Peyer's patch (tissue), 4 donors: ENCODE measurements at regions not wholly inside any gene's neighbourhood (a gene's known extent, or its start where the extent isn't known, plus 50 kb on each side); places are given as distances from the start of the nearest gene placed in this dataset.

Source experiments
- DNase-seq, 3 donors: peaks; one replicate each; pipeline ENCODE4 v3.0.0-alpha.2; 2017 to 2019
- H3K27ac ChIP-seq, 4 donors: fragments of 200-600 bp; sonication (generic); one replicate each; pipeline ENCODE4 v1.5.1; 2016 to 2019
- H3K27me3 ChIP-seq, 2 donors: fragments of 200-600 bp; sonication (generic); one replicate each; pipeline ENCODE4 v1.5.1; 2019
- H3K36me3 ChIP-seq, 3 donors: fragments of 200-600 bp; sonication (generic); one replicate each; pipeline ENCODE4 v1.5.1; 2016 to 2019
- H3K4me1 ChIP-seq, 4 donors: fragments of 200-600 bp; sonication (generic); one replicate each; pipeline ENCODE4 v1.5.1; 2016 to 2019
- H3K4me3 ChIP-seq, 4 donors: fragments of 200-600 bp; sonication (generic); 1 replicate in 3 of 4; 2 replicates in 1 of 4; pipeline ENCODE4 v1.5.1; 2016 to 2019; ENCODE audit warnings: mild to moderate bottlenecking in 1 of 4
- H3K9me3 ChIP-seq, 4 donors: fragments of 200-600 bp; sonication (generic); one replicate each; pipeline ENCODE4 v1.5.1; 2016 to 2019; ENCODE audit warnings: mild to moderate bottlenecking in 1 of 4
- POLR2A ChIP-seq, 2 donors: fragments of 450-650 bp; IDR thresholded peaks; one replicate each; pipeline ENCODE4 v1.5.1; 2017; ENCODE audit warnings: antibody characterized with exemption in 2 of 2, mild to moderate bottlenecking in 2 of 2, moderate library complexity in 2 of 2
- TF ChIP-seq, protein P1 (sequence below), 6 experiments: fragments of 450-650 bp in 4 of 6; fragments of 200-600 bp in 2 of 6; sonication (generic) in 1 of 6; IDR thresholded peaks; one replicate each; pipeline ENCODE4 v1.5.1; 2017 to 2019; ENCODE audit warnings: antibody characterized with exemption in 6 of 6, mild to moderate bottlenecking in 3 of 6, moderate library complexity in 1 of 6

DNA sequence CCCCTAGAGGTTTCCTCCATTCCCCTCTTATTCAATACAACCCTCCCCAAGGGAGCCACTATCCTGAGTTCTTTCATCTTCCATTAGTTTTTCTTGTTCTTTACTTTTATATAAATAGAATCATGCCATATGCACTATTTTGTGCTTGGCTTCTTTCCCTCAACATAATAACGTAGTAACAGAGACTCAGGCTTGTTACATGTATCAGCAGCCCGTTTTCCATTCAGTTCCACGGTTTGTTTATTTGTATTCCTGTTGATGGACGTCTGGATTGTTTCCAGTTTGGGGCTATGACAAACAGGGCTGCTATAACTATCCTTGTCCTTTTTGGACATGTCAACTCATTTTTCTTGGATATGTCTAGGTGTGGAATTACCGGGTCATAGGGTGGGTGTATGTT is 264.4 kb upstream of the MKI67 start:
- H3K27me3 ChIP-seq, result no peaks in the 10 kb centered on the region
- H3K9me3 ChIP-seq, result no peaks in the 10 kb centered on the region
- H3K27ac ChIP-seq, result no peak overlapping the region
- DNase-seq, result no peak
- no peaks in the 10 kb centered on the region for H3K36me3 ChIP-seq
- H3K4me3 ChIP-seq, result no peak overlapping the region
- no peaks in the 10 kb centered on the region for H3K4me1 ChIP-seq
- TF ChIP-seq, protein P1, sequence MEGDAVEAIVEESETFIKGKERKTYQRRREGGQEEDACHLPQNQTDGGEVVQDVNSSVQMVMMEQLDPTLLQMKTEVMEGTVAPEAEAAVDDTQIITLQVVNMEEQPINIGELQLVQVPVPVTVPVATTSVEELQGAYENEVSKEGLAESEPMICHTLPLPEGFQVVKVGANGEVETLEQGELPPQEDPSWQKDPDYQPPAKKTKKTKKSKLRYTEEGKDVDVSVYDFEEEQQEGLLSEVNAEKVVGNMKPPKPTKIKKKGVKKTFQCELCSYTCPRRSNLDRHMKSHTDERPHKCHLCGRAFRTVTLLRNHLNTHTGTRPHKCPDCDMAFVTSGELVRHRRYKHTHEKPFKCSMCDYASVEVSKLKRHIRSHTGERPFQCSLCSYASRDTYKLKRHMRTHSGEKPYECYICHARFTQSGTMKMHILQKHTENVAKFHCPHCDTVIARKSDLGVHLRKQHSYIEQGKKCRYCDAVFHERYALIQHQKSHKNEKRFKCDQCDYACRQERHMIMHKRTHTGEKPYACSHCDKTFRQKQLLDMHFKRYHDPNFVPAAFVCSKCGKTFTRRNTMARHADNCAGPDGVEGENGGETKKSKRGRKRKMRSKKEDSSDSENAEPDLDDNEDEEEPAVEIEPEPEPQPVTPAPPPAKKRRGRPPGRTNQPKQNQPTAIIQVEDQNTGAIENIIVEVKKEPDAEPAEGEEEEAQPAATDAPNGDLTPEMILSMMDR (IDR thresholded peaks at IDR 0.05), result no peak
- TF ChIP-seq POLR2A (IDR thresholded peaks at IDR 0.05), result no peak

DNA sequence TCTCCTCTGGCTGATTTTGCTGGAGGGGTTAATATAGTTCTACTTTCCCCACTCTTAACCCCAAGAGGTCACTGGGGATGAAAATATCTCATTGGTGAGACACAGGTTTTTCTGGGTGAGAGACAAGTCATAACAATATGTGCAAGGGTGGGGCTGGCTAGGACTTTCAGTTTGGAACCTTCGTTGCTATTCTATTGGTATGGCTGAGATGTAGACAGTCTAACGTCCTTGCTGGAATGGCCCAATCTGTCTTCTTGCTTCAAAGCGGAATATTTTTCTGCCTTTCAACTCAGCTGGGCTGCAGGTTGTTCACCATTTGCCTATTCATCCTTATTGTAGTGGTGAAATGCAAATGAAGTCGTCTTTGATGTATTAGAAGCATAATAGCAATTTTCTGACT is 267.3 kb upstream of the MKI67 start:
- no peaks in the 10 kb centered on the region for H3K27me3 ChIP-seq
- TF ChIP-seq POLR2A (IDR thresholded peaks at IDR 0.05), result no peak
- TF ChIP-seq, protein P1 (IDR thresholded peaks at IDR 0.05), result no peak
- no peak for DNase-seq
- H3K4me1 ChIP-seq, result no peaks in the 10 kb centered on the region
- H3K9me3 ChIP-seq, result no peaks in the 10 kb centered on the region
- H3K27ac ChIP-seq, result no peak overlapping the region
- no peak overlapping the region for H3K4me3 ChIP-seq
- H3K36me3 ChIP-seq, result no peaks in the 10 kb centered on the region

DNA sequence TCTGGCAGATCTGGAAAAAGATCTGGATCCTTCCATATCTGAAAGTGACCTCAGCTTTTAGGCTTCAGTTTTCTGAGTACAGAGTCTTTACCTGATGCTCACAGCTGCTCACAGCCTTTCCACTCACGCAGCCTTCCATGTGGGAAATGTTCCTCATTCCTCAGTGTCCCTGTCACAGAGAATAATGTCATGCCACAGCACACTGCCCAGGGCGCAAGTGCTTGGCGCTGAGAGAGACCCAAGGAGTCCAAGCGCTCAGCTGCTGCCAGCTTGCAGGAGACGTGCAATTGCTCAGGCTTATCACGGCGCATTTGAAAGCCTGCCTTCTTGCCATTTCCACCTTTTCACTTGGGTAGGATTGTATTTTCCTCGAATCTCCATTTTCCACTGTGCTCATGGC is 271.9 kb upstream of the MKI67 start:
- Histone ChIP-seq H3K27me3 (no peaks in the 10 kb centered on the region), H3K4me3 (no peak overlapping the region), H3K9me3 (no peaks in the 10 kb centered on the region), H3K36me3 (no peaks in the 10 kb centered on the region), H3K4me1 (no peaks in the 10 kb centered on the region), H3K27ac (no peak overlapping the region)
- TF ChIP-seq POLR2A (IDR thresholded peaks at IDR 0.05), result no peak
- TF ChIP-seq, protein P1 (IDR thresholded peaks at IDR 0.05), result no peak
- no peak for DNase-seq

DNA sequence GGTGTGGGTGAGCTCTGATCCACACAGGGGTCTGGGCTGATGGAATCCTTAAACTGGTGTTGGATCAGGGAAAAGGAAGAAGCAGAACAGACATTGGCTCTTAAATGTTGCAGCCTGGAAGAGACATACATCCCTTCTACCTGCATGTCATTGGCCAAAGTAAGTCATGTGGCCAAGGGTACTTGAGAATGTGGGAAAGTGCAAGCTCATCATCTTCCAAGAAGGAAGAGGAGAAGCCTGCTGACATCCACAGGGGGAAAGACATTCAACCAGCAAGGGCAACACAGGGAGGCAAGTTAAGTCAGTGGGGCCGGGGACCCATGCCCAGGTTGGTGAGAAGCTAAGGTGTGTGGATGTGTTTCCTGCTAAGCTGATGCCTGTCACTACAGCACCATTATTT is 272.8 kb upstream of the MKI67 start:
- Histone ChIP-seq H3K9me3 (no peaks in the 10 kb centered on the region), H3K27ac (no peak overlapping the region), H3K36me3 (no peaks in the 10 kb centered on the region), H3K4me1 (no peaks in the 10 kb centered on the region), H3K4me3 (no peak overlapping the region), H3K27me3 (no peaks in the 10 kb centered on the region)
- DNase-seq, result no peak
- TF ChIP-seq, protein P1 (IDR thresholded peaks at IDR 0.05), result no peak
- TF ChIP-seq POLR2A (IDR thresholded peaks at IDR 0.05), result no peak

DNA sequence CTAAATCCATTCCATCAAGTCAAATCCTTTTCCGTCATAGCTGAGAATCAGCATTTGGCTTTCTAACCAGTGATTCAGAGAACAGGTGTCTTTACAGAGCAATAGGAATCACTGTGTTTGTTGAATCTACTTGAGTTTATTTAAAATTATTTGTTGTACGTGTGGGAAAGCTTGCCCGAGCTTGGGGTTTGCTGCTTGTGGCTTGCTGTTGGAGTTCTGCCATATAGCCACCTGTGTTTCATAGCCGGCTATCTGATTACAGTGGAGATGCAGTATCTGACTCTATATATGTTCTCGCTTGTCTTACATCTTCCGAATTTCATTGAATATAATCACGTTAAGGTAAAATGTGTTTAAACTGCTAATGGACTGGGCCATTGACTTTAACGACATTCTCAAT is 274.3 kb upstream of the MKI67 start:
- Histone ChIP-seq H3K27ac (no peak overlapping the region), H3K9me3 (no peaks in the 10 kb centered on the region), H3K27me3 (no peaks in the 10 kb centered on the region), H3K4me3 (no peak overlapping the region), H3K36me3 (no peaks in the 10 kb centered on the region), H3K4me1 (no peaks in the 10 kb centered on the region)
- DNase-seq, result no peak
- TF ChIP-seq, protein P1 (IDR thresholded peaks at IDR 0.05), result no peak
- TF ChIP-seq POLR2A (IDR thresholded peaks at IDR 0.05), result no peak

DNA sequence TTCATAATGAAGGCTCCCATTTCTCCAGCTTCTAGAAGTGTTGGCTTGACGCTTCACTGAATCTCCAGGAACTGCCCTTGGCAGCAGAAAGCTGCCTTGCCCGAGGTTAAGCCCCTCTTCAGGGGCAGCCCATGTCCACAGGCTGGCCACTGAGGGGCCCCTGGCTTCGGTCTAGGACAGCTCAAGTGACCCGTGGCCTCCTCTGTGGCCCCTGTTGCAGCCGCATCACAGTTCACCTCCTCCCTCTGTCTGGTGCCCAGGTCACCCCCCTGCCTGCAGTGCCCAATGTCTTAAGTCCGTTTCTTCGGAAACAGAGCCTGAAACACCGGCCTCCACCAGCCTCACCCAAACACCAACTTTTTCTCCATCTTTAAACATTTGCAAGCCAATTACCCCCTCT is 279.2 kb upstream of the MKI67 start:
- no peaks in the 10 kb centered on the region for H3K27me3 ChIP-seq
- H3K27ac ChIP-seq, result no peak overlapping the region
- no peaks in the 10 kb centered on the region for H3K36me3 ChIP-seq
- H3K4me3 ChIP-seq, result no peak overlapping the region
- DNase-seq, result no peak
- no peaks in the 10 kb centered on the region for H3K4me1 ChIP-seq
- TF ChIP-seq, protein P1 (IDR thresholded peaks at IDR 0.05), result no peak
- no peak for TF ChIP-seq POLR2A (IDR thresholded peaks at IDR 0.05)
- no peaks in the 10 kb centered on the region for H3K9me3 ChIP-seq
